ENCODE measurements at regions not wholly inside any gene's neighbourhood (a gene's known extent, or its start where the extent isn't known, plus 50 kb on each side); places are given as distances from the start of the nearest gene placed in this dataset.

- no peak overlapping the region for H3K4me3 Mint-ChIP-seq (ENCODE audit: unreplicated experiment)
- no peak for TF ChIP-seq CTCF (IDR thresholded peaks at IDR 0.05)
- no peak for DNase-seq (ENCODE audit: extremely low spot score, unreplicated experiment)
- H3K27ac Mint-ChIP-seq (ENCODE audit: unreplicated experiment): no peak overlapping the region
- H3K36me3 Mint-ChIP-seq (ENCODE audit: unreplicated experiment): no peaks in the 10 kb centered on the region
- H3K27me3 Mint-ChIP-seq (ENCODE audit: unreplicated experiment): peaks cover 25% of the 10 kb centered on the region
- H3K9me3 Mint-ChIP-seq (ENCODE audit: unreplicated experiment): no peaks in the 10 kb centered on the region
- H3K4me1 Mint-ChIP-seq (ENCODE audit: unreplicated experiment): no peaks in the 10 kb centered on the region
These were observed 79.6 kb upstream of the ACP3 start for GRCh38 chr3:132237652-132238032.

GRCh38 chr3:132239587-132239986 is 77.6 kb upstream of the ACP3 start:
- no peak for TF ChIP-seq CTCF (IDR thresholded peaks at IDR 0.05)
- H3K27ac Mint-ChIP-seq (ENCODE audit: unreplicated experiment): no peak overlapping the region
- no peak for DNase-seq (ENCODE audit: extremely low spot score, unreplicated experiment)
- H3K9me3 Mint-ChIP-seq (ENCODE audit: unreplicated experiment): no peaks in the 10 kb centered on the region
- peaks cover 31% of the 10 kb centered on the region for H3K27me3 Mint-ChIP-seq (ENCODE audit: unreplicated experiment)
- H3K4me1 Mint-ChIP-seq (ENCODE audit: unreplicated experiment): no peaks in the 10 kb centered on the region
- no peak overlapping the region for H3K4me3 Mint-ChIP-seq (ENCODE audit: unreplicated experiment)
- H3K36me3 Mint-ChIP-seq (ENCODE audit: unreplicated experiment): no peaks in the 10 kb centered on the region

GRCh38 chr3:132241776-132242514 is 75.3 kb upstream of the ACP3 start:
- no peak for TF ChIP-seq CTCF (IDR thresholded peaks at IDR 0.05)
- no peak for DNase-seq (ENCODE audit: extremely low spot score, unreplicated experiment)
- no peaks in the 10 kb centered on the region for H3K36me3 Mint-ChIP-seq (ENCODE audit: unreplicated experiment)
- H3K27ac Mint-ChIP-seq (ENCODE audit: unreplicated experiment): no peak overlapping the region
- H3K4me1 Mint-ChIP-seq (ENCODE audit: unreplicated experiment): no peaks in the 10 kb centered on the region
- no peak overlapping the region for H3K4me3 Mint-ChIP-seq (ENCODE audit: unreplicated experiment)
- H3K27me3 Mint-ChIP-seq (ENCODE audit: unreplicated experiment): peaks cover 29% of the 10 kb centered on the region
- no peaks in the 10 kb centered on the region for H3K9me3 Mint-ChIP-seq (ENCODE audit: unreplicated experiment)

GRCh38 chr3:132242790-132243189 is 74.4 kb upstream of the ACP3 start:
- H3K27ac Mint-ChIP-seq (ENCODE audit: unreplicated experiment): no peak overlapping the region
- no peaks in the 10 kb centered on the region for H3K4me1 Mint-ChIP-seq (ENCODE audit: unreplicated experiment)
- H3K9me3 Mint-ChIP-seq (ENCODE audit: unreplicated experiment): no peaks in the 10 kb centered on the region
- H3K27me3 Mint-ChIP-seq (ENCODE audit: unreplicated experiment): peaks cover 38% of the 10 kb centered on the region
- H3K4me3 Mint-ChIP-seq (ENCODE audit: unreplicated experiment): no peak overlapping the region
- TF ChIP-seq CTCF (IDR thresholded peaks at IDR 0.05): no peak
- H3K36me3 Mint-ChIP-seq (ENCODE audit: unreplicated experiment): no peaks in the 10 kb centered on the region
- no peak for DNase-seq (ENCODE audit: extremely low spot score, unreplicated experiment)

- Mint-ChIP-seq H3K9me3 (ENCODE audit: unreplicated experiment) (no peaks in the 10 kb centered on the region), H3K27me3 (ENCODE audit: unreplicated experiment) (peaks cover 40% of the 10 kb centered on the region), H3K4me1 (ENCODE audit: unreplicated experiment) (no peaks in the 10 kb centered on the region), H3K36me3 (ENCODE audit: unreplicated experiment) (no peaks in the 10 kb centered on the region), H3K4me3 (ENCODE audit: unreplicated experiment) (no peak overlapping the region), H3K27ac (ENCODE audit: unreplicated experiment) (no peak overlapping the region)
- no peak for TF ChIP-seq CTCF (IDR thresholded peaks at IDR 0.05)
- DNase-seq (ENCODE audit: extremely low spot score, unreplicated experiment): no peak
These were observed 71.6 kb upstream of the ACP3 start for GRCh38 chr3:132245552-132246142.

Data from osteocyte (in vitro differentiated cells).